DMS53 treated with DMSO at 0.1 percent for 48 hours (cell line): ENCODE measurements at regions not wholly inside any gene's neighbourhood (a gene's known extent, or its start where the extent isn't known, plus 50 kb on each side); places are given as distances from the start of the nearest gene placed in this dataset.

Experiments used
- DNase-seq: peaks from one replicate; lab custom pipeline; 2025; ENCODE audit not compliant: unreplicated experiment; lab: John Stamatoyannopoulos, UW

GRCh38 chr5:67383451-67383850 is 186.9 kb upstream of the CD180 start:
- no peak for DNase-seq

GRCh38 chr5:67381236-67381880 is 184.8 kb upstream of the CD180 start:
- DNase-seq: no peak

- no peak for DNase-seq
Measured at GRCh38 chr5:67380431-67380830, 183.8 kb upstream of the CD180 start.

- no peak for DNase-seq
Measured at GRCh38 chr5:67379753-67380152, 183.2 kb upstream of the CD180 start.

GRCh38 chr5:67378256-67378655 is 181.7 kb upstream of the CD180 start:
- no peak for DNase-seq

GRCh38 chr5:67377631-67378030 is 181.0 kb upstream of the CD180 start:
- DNase-seq: no peak

GRCh38 chr5:67375606-67376005 is 179.0 kb upstream of the CD180 start:
- no peak for DNase-seq

GRCh38 chr5:67374378-67374777 is 177.8 kb upstream of the CD180 start:
- DNase-seq: no peak

GRCh38 chr5:67373518-67373917 is 176.9 kb upstream of the CD180 start:
- DNase-seq: no peak

GRCh38 chr5:67372887-67373286 is 176.3 kb upstream of the CD180 start:
- DNase-seq: no peak

- no peak for DNase-seq
Measured at GRCh38 chr5:67371924-67372323, 175.3 kb upstream of the CD180 start.

GRCh38 chr5:67366691-67367395 is 170.2 kb upstream of the CD180 start:
- no peak for DNase-seq

GRCh38 chr5:67366276-67366675 is 169.7 kb upstream of the CD180 start:
- DNase-seq: no peak

- DNase-seq: no peak
Measured at GRCh38 chr5:67364381-67364970, 167.9 kb upstream of the CD180 start.

GRCh38 chr5:67363963-67364362 is 167.4 kb upstream of the CD180 start:
- DNase-seq: no peak

- no peak for DNase-seq
Measured at GRCh38 chr5:67363180-67363709, 166.6 kb upstream of the CD180 start.

- no peak for DNase-seq
Measured at GRCh38 chr5:67361932-67362729, 165.5 kb upstream of the CD180 start.

- DNase-seq: no peak
Measured at GRCh38 chr5:67360047-67360446, 163.4 kb upstream of the CD180 start.

GRCh38 chr5:67358186-67358585 is 161.6 kb upstream of the CD180 start:
- no peak for DNase-seq

GRCh38 chr5:67355120-67355713 is 158.6 kb upstream of the CD180 start:
- DNase-seq: no peak
